MCF 10A (cell line): ENCODE measurements at regions not wholly inside any gene's neighbourhood (a gene's known extent, or its start where the extent isn't known, plus 50 kb on each side); places are given as distances from the start of the nearest gene placed in this dataset.
A peak's percentile ranks its signal among the peaks of the same experiment; 100 is the strongest.
"Not testable (repeated sequence)": the region's sequence is repeated elsewhere in the genome, so short reads cannot be mapped to it uniquely, and the experiment has no call there.

ENCODE experiments used
- BruUV-seq: library from RNA; stranded (reverse); fragments of 400-500 nt; replicated peaks from 2 replicates; lab custom pipeline; 2021; lab: Mats Ljungman, UMichigan
- CTCF ChIA-PET: fragments of 300-600 bp; sonication (Branson Sonifier 250); formaldehyde crosslinking; extraction: SDS; loops from one replicate; lab custom pipeline; 2021; ENCODE audit warnings: antibody characterized with exemption, inconsistent platforms; lab: Yijun Ruan, JAX
- POLR2A ChIA-PET: fragments of 300-600, 350-650 bp; sonication (Branson Sonifier 250); formaldehyde crosslinking; extraction: SDS; loops from one replicate; lab custom pipeline; 2020; ENCODE audit warnings: antibody characterized with exemption, inconsistent platforms; lab: Yijun Ruan, JAX
- DNase-seq: peaks from one replicate; pipeline ENCODE4 v3.0.0-alpha.2; 2018; ENCODE audit not compliant: unreplicated experiment
- H3K27ac Mint-ChIP-seq: one replicate; pipeline ENCODE4 v1.8.0; 2022; ENCODE audit warnings: mild to moderate bottlenecking, low read depth, mixed read lengths; ENCODE audit not compliant: unreplicated experiment
- H3K27me3 Mint-ChIP-seq: one replicate; pipeline ENCODE4 v1.8.0; 2022; ENCODE audit warnings: mixed read lengths; ENCODE audit not compliant: insufficient read depth, unreplicated experiment
- H3K36me3 Mint-ChIP-seq: one replicate; pipeline ENCODE4 v1.8.0; 2022; ENCODE audit warnings: mild to moderate bottlenecking, moderate library complexity, mixed read lengths; ENCODE audit not compliant: insufficient read depth, unreplicated experiment
- H3K4me1 Mint-ChIP-seq: one replicate; pipeline ENCODE4 v1.8.0; 2022; ENCODE audit warnings: mixed read lengths; ENCODE audit not compliant: insufficient read depth, unreplicated experiment
- H3K4me3 Mint-ChIP-seq: one replicate; pipeline ENCODE4 v1.8.0; 2022; ENCODE audit warnings: mild to moderate bottlenecking, moderate library complexity, mixed read lengths; ENCODE audit not compliant: unreplicated experiment
- H3K9me3 Mint-ChIP-seq: one replicate; pipeline ENCODE4 v1.8.0; 2022; ENCODE audit warnings: mixed read lengths; ENCODE audit not compliant: unreplicated experiment
- intact Hi-C: fragments of 100-400 bp; cut with micrococcal nuclease; formaldehyde crosslinking; loops from 2 replicates; pipeline ENCODE4 v1.14.1; 2022
- TF ChIP-seq, protein P1 (sequence below): fragments of 200-600 bp; IDR thresholded peaks from one replicate; pipeline ENCODE4 v1.8.0; 2022; ENCODE audit warnings: antibody characterized with exemption, mild to moderate bottlenecking; ENCODE audit not compliant: unreplicated experiment

DNA sequence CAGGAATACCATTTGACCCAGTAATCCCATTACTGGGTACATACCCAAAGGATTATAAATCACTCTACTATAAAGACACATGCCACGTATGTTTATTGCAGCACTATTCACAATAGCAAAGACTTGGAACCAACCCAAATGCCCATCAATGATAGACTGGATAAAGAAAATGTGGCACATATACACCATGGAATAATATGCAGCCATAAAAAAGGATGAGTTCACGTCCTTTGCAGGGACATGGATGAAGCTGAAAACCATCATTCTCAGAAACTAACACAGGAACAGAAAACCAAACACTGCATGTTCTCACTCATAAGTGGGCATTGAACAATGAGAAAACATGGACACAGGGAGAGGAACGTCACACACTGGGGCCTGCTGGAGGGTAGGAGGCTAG is 556.1 kb upstream of the ADGRL2 start:
- intact Hi-C loops, H3K36me3 Mint-ChIP-seq, H3K4me1 Mint-ChIP-seq, CTCF ChIA-PET, DNase-seq, H3K27me3 Mint-ChIP-seq, POLR2A ChIA-PET, H3K27ac Mint-ChIP-seq, BruUV-seq, H3K4me3 Mint-ChIP-seq, H3K9me3 Mint-ChIP-seq: not testable (repeated sequence)

DNA sequence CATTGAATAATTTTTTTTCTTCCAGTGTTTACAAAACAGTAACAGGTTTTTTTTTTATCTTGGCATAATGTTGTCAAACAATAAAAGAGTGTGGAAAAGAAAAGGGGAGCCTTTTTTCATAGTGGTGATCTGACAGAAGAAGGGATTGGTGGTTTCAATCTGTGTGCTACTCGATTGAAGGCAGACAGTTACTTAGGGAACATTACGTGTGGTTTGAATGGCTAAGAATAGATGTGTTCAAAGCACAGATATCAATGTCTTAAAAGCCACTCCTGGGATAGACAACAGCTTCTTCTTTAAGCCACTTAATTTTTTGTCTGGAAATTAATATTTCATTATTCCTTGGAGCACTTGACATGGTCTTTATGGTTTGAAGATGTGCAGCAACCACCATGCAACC is 558.6 kb upstream of the ADGRL2 start:
- peaks cover 7% of the 10 kb centered on the region for H3K4me1 Mint-ChIP-seq

GRCh38 chr1:81238129-81238528 is 562.6 kb upstream of the ADGRL2 start:
- Mint-ChIP-seq H3K27me3 (no peaks in the 10 kb centered on the region), H3K9me3 (no peaks in the 10 kb centered on the region), H3K27ac (no peak overlapping the region), H3K4me3 (no peak overlapping the region), H3K4me1 (peaks cover 7% of the 10 kb centered on the region), H3K36me3 (no peaks in the 10 kb centered on the region)
- ChIA-PET POLR2A (interaction anchor here (0.8 kb wide), 1 partner anchor 577 kb away, joined by 4 read pairs; no protein-coding TSS in a partner anchor), CTCF (no interaction called here)
- TF ChIP-seq, protein P1, sequence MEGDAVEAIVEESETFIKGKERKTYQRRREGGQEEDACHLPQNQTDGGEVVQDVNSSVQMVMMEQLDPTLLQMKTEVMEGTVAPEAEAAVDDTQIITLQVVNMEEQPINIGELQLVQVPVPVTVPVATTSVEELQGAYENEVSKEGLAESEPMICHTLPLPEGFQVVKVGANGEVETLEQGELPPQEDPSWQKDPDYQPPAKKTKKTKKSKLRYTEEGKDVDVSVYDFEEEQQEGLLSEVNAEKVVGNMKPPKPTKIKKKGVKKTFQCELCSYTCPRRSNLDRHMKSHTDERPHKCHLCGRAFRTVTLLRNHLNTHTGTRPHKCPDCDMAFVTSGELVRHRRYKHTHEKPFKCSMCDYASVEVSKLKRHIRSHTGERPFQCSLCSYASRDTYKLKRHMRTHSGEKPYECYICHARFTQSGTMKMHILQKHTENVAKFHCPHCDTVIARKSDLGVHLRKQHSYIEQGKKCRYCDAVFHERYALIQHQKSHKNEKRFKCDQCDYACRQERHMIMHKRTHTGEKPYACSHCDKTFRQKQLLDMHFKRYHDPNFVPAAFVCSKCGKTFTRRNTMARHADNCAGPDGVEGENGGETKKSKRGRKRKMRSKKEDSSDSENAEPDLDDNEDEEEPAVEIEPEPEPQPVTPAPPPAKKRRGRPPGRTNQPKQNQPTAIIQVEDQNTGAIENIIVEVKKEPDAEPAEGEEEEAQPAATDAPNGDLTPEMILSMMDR, result no peak
- no peak for DNase-seq
- BruUV-seq, result no TSS peak
- intact Hi-C loops, result no loop called here

More for the DNA sequence above, 558.6 kb upstream of the ADGRL2 start:
- no peak for DNase-seq
- TF ChIP-seq, protein P1, result no peak
- ChIA-PET POLR2A (no interaction called here), CTCF (no interaction called here)
- Mint-ChIP-seq H3K27ac (no peak overlapping the region), H3K4me3 (no peak overlapping the region), H3K9me3 (no peaks in the 10 kb centered on the region), H3K36me3 (no peaks in the 10 kb centered on the region), H3K27me3 (no peaks in the 10 kb centered on the region)
- BruUV-seq, result no TSS peak
- intact Hi-C loops, result no loop called here

GRCh38 chr1:81237473-81238089 is 563.2 kb upstream of the ADGRL2 start:
- Mint-ChIP-seq H3K4me1 (peaks cover 7% of the 10 kb centered on the region), H3K4me3 (no peak overlapping the region), H3K9me3 (no peaks in the 10 kb centered on the region), H3K27ac (no peak overlapping the region), H3K27me3 (no peaks in the 10 kb centered on the region), H3K36me3 (no peaks in the 10 kb centered on the region)
- DNase-seq, result peak; percentile 2
- POLR2A ChIA-PET, result interaction anchor here (0.6 to 0.8 kb wide), 2 partner anchors 578 to 823 kb away, joined by 3 to 4 read pairs; no protein-coding TSS in a partner anchor
- TF ChIP-seq, protein P1, result no peak
- BruUV-seq, result no TSS peak
- intact Hi-C loops, result no loop called here
- CTCF ChIA-PET, result no interaction called here
